Fibroblast of skin of scalp (primary cell): ENCODE measurements at regions not wholly inside any gene's neighbourhood (a gene's known extent, or its start where the extent isn't known, plus 50 kb on each side); places are given as distances from the start of the nearest gene placed in this dataset.
"Not testable (repeated sequence)": the region's sequence is repeated elsewhere in the genome, so short reads cannot be mapped to it uniquely, and the experiment has no call there.

Experiments used
- DNase-seq: peaks from one replicate; pipeline ENCODE4 v3.0.0-alpha.2; 2013

DNA sequence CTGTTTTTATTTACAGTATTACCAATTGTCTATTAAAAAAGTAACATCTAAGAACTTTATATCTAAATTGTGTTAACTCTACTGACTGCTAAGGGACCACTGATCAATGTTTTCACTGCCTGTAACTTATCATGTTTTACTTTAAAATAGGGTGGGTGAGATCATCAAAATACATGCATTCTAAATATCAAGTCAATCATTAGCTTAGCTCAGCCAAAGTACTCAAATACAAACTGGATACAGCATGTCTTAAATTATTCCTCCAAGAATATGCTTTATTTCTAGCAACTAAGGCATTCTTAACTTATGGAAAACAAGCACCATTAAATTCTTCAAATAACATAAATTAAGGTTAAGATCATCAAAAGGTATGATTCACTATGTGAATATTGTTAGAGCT is 638.7 kb upstream of the RGS18 start:
- no peak for DNase-seq

DNA sequence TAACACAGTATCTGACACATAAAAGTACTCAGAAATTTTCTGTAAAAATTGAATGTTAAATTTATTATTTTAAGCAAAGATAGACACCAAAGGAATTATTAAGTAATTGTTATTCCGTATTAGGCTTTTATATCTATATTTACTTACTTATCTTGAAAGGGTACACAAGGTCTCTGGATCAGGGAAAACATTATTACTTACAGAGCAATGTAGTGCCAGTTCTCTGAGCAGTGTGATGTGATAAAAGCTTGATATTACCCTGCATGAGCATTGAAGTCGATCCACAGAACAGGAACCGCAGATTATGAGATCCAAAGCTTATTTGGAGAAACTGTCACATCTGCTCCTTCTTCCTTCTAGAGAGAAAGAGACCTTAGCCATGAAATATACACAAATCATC is 637.9 kb upstream of the RGS18 start:
- DNase-seq, result no peak

DNA sequence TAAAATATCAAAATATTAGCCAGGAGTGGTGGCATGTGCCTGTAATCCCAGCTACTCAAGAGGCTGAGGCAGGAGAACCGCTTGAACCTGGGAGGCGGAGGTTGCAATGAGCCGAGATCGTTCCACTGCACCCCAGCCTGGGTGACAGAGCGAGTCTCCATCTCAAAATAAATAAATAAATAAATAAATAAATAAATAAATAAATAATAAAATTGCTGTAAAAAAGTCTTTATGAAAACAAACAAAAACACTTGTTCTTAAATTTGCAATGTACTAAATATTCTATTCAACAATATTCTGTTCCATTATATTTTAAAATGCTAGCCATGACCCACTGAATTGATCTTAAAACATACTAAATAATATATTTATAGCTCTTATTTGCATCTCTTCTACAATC is 632.3 kb upstream of the RGS18 start:
- DNase-seq, result not testable (repeated sequence)

DNA sequence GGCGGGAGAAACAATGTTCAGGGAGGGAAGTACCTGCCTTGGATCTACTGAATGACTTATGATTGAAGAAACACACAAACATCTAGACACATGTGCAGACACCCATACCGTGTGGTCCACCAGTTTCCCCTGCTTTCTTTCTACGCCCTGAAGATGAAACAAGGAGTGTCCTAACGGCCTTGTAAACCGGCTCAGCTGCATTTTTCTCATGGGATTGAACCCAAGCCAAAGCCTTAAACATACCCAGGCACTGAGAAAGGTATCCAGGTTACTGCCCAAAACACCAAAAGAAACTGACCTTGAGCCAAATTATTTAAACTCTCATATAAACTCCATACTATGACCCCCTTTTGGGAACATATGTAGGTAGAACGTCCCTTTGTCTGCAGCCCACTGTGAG is 630.0 kb upstream of the RGS18 start:
- no peak for DNase-seq

DNA sequence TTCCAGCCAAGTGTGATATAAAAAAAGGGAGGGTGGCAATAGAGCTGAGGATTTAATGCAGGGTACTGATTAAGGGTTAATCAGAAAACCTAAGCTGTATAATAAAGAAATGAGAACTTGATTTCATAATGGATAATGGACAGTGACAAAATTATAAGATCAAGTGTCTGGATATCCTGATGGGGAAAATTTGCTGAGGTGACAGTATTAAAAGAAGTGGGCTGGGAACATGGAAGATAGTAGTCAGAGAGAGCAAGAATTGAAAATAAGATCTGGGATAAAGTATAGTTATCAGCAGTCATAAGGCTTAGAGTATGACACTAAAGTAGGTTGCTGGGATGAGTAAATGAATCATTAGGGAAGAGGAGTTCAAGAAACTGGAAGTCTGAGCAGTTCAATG is 627.3 kb upstream of the RGS18 start:
- no peak for DNase-seq

DNA sequence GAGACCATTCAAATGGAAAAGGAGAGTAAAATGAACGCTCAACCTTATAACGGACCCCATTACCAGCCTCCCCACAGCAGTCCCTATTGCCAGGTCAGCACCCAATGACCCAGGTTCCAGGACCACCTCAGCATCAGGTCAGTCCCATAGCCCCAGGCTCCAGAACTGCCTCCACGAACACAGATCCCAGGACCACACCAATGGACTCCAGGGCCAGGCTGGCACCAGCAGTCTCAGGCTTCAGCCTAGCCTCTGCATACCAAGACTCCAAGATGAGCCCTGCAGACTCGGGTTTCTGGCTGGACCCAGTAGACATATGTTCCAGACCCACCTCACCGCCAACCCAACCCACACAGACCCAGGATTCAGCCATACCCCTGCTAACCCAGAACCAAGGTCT is 625.0 kb upstream of the RGS18 start:
- DNase-seq, result no peak

DNA sequence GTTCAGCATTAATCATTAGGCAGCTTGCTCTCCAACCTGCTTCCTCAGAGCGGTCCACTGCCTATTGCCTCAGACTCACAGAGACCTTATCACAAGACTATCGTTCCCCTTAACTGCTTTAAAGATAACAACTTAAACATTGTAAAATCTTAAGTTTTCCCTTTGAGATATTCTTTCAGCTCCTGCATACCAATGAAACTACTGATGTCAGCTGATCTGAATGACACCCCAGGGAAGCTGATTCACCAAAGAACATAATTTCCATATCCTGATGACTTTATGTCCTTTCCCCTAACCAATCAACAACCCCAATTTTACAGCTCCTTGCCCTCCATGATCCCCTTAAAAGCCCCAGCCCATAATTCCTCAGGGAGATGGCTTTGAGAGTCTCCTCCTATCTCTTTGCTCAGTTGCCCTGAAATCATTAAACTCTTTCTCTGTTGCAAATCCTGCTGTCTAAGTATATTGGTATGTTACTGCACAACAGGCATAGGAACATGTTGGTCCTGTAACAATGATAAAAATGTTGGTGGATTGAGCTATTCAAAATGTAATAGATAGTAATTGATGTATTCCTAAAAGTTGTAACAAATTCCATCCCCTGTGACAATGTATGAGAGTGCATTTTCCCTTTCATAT is 621.4 kb upstream of the RGS18 start:
- DNase-seq, result no peak

DNA sequence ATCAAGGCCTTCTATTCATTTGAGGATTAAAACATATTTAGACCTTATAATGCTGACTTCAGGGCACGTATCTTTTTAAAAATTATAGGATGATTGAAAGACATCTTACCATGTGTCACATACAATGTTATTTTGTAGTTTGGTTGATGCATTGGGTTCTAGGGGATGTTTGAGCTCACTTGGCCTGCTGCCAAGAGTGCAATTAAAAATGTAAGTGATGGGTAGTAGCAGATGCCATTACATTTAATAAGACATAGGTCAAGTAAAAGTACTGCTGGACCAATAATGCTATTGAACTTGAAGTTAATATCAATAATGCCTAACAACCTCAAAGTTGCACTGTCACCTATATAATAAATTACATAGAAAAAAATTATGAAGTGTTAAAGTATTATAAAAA is 616.5 kb upstream of the RGS18 start:
- no peak for DNase-seq

DNA sequence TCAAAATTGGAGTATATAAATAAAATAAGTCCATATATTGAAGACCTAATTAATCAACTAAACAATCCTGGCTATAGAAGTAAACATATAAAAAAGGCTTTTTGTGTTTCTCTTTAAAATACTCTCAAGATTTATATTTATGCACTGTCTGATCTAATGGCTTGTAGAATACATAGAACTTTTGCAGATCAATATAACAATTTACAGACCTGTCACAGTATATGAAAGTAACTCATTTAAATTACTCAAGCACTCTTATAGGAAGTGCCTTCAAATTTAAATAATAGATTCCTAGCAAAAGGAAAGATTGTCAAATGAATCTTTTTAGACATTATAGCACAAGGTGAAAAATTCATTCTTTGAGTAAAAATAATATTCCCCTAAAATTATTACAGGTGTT is 615.8 kb upstream of the RGS18 start:
- no peak for DNase-seq

DNA sequence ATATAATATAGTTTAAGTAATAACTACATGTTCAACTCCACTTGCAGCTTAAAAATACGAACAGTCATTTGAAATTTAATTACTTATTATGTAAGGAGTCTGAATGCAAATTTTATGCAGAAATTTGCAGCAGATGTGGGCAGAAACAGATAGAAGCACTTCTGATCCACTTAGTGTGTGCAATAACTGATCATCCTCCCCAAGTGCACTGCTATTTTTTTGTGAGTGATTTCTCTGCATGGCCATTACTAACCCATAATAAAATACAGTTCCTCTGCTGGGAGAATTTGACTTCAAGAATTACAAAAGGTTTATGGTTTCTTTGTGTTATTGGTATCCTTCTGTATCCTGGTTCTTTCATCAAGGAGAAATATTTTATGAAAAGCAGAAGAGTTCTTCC is 611.5 kb upstream of the RGS18 start:
- DNase-seq, result no peak

DNA sequence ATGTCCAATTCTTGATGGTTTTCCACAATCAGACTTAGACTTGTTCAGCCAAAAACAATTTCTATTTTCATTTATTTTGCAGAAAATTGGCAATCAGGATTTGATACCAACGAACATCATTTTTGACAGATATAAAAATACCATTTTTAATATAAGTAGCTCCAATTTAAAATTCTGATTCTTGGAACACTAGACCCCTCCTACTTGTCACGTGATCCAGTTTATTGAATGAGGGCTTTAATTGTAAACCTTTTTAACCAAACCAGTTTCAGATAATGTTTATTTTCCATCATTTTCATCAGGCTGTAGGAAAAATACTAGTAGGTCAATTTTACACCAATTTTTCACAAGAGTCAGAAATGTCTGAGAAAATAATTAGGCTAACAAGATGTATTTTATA is 607.2 kb upstream of the RGS18 start:
- DNase-seq, result no peak

DNA sequence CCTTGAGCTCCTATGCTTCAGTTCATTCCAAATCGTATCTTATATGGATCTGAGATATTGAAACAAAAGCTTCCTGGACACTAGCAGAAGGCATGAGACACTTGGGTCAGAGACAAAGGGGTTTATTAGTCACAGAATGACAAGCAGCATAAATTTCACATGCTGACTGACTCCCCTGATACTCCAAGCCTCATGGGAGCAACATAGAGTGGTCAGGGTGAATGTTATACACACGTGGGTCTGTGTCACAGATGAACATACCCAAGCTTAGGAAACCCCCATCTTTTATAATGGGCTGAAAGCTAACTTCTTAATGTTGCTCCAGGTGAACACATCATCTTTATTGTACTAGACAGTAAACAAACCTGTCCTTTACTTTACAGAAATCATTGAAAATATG is 599.9 kb upstream of the RGS18 start:
- no peak for DNase-seq

DNA sequence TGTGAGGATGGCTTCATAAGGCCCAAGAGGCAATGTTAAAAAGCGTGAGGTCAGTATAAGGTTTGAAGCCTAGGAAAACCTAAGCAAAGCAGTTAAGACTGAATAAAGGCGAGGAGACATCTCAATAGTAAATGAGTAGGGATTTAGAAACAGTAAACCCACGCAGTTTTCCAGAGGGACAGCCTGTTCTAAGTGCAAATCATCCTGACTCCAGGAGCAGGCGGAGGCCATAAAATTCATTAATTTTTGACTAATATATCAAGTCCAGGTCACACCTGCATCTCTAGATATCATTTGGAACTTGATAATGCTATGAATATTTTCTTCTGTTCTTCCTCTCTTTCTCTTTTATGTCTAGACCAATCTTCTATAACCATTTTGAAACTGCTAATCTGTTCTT is 597.0 kb upstream of the RGS18 start:
- no peak for DNase-seq

DNA sequence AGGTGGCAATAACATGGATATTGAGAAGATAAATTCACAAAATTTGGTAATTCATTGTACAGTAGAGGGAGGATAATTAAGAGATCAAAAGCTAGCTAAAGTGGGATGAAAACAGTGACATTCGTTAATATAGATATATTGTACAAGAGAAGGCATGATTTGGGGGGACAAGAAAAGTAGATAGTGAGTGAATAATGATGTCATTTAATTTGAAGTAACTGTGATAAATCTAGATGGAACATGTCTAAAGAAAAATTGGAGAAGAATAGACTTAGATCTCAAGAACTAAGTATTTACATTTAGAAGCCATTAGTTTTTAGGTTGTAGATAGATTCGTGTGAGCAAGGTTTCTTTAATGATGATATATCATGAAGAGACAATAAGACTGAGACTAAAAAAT is 594.0 kb upstream of the RGS18 start:
- no peak for DNase-seq

DNA sequence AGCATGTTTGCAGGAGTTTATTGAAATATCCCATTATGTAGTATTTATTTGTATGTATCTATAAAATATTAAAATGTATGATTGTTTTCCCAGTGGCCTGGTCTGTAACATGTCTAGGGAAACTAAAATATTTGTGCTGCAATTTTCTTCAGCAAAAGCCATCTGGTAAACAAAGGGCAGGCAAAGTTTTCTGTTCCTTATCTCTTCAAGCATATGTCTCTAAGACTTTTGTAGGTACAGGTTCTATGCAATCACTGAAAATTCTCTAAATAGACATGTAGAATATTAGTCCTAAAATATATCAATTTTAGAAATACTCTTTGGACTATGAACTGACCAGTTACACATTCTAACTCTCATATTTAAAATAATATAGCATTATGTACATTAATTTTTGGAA is 585.8 kb upstream of the RGS18 start:
- DNase-seq, result no peak

DNA sequence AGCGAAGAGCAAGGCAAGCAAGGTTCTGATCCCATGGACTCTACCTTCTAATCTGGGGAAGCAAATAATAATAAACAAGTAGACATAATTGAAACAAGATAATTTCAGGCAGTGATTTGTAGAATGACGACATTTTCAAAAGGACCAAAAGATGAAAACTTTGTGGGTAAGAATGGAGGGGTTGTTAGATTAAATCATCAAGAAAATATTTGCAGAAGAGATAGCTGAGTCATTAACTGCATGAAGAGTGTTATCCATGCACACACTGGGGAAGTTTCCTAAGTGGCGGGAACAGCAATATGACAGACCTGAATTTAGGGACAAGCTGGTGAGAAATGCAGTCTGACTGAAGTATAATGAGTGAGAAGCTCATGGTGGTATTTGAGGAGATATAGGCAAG is 583.1 kb upstream of the RGS18 start:
- peak; percentile 49 for DNase-seq

DNA sequence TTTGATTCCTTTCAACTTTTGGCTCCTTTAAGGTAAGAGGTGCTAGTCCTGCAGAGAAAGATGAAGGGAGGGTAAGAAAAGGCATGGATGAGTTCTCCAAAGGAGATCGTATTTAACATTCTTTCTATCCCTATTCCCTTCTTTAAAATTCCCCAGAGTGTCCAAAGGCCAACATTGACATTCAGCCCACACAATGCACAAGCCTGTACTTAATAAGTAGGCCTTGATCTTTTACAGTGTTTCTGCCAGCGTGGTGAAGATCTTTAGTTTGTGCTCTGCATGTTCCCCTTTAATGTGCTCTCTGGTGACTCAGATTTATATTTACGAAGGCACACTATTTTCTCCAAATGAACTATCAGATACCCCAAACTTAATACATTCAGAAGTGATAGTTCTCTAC is 582.5 kb upstream of the RGS18 start:
- peak; percentile 2 for DNase-seq

DNA sequence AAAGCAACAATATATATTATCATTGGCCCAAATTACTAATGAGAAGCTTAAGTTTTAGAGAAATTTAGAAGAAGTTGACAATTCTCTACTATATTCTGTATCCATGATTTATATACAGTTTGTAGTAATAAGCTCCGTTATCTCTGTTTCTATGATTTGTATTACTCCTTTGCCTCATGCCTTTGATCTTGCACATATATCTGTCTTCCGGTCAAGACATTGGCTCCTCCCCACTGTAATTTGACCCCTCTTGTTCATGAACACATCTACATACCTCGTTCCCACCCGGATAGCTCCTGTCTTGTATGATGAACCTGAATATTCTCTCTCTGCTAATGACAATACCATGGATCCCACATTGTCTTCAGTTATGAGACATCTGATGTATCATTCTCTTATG is 581.0 kb upstream of the RGS18 start:
- DNase-seq, result no peak

DNA sequence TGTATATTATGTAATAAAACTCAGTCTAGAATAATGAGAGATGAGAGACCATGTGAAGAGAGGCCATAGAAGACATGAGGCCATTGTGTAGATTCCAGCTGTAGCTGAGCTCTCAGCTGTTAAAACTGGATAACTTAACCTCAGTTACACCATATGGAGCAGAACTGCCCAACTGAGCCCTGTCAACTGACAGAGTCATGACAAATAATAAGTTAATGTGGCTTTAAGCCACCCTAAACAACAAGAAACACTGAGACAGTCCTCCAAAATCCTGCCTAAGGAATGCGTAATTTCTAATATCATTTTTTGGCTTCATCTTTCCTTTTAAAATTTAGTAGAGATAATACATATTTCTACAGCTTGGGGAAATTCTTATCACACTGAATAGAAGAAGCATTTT is 580.0 kb upstream of the RGS18 start:
- DNase-seq, result no peak

DNA sequence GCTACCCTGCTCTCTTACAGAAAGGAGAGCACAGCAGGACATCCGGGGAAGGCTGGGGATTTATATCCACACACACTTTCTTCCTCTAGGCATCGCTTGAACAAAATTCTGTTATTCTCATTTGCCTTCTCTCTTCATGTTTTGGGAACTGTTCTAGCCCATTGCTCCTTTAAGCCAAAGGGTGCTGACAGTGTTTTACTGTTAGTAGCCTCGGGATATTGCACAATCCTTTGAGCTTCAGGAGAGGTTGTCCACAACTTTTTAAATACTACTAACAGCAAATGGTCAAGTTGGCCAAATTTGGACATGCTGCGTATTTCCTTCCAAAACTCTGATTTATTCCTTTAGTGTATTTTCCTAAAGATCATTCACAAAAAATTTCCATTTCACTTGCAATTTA is 579.2 kb upstream of the RGS18 start:
- DNase-seq, result no peak

DNA sequence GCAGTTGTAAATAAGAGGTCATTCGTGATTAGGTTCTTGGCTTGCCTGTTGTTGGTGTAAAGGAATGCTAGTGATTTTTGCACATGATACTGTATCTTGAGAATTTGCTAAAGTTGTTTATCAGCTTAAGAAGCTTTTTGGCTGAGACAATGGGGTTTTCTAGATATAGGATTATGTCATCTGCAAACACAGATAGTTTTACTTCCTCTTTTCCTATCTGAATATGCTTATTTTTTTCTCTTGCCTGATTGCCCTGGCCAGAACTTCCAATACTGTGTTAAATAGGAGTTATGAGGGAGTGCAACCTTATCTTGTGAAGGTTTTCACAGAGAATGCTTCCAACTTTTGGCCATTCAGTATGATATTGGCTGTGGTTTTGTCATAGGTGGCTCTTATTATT is 576.1 kb upstream of the RGS18 start:
- DNase-seq, result no peak

DNA sequence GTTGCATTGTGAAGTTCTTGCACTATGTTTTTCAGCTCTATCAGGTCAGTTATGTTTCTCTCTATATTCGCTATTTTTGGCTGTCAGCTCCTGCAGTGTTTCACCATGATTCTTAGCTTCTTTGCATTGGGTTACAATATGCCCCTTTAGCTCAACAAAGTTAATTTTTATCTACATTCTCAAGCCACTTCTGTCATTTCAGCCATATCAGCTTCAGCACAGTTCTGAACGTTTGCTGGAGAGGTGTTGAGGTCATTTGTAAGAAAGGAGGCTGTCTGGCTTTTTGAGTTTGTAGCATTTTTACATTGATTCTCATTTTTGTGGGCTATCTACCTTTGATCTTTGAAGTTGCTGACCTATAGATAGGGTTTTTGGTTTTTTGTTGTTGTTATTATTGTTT is 573.2 kb upstream of the RGS18 start:
- no peak for DNase-seq

DNA sequence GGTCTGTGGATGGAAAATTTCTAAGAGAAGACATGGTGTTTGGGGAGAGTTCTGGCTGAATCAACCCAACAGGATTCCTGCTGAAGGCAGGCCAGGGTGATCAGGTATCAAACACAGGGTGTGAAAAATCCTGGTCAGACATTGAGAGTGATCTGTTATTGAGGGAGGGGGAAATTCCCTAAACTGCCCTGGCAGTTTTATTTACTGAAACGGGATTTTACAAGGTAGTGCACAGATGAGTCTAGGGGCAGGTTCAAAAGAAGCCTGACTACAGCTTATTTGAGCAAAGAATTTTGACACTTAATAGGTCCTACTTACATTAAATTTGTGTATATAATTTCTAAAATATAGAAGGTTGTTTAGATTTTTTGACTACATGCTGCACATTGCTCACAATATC is 569.4 kb upstream of the RGS18 start:
- DNase-seq, result no peak

DNA sequence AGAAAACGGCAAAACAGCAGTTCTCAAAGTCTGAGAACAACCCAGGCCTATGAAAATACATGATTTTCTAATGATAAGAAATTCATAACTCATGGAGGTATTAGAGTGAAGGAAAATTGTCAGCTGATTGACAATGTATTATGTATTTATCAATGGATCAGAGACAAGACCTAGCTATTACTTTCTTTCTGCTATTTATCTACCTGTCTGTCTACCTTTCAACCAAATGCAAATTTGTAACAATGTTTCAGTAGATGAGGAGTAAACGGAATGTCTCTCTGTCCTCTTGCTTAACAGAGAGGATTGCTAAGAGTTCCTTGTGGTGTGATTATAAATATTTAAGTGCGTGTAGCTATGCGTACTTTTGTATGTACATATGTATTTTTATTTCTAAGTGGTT is 568.7 kb upstream of the RGS18 start:
- DNase-seq, result no peak

DNA sequence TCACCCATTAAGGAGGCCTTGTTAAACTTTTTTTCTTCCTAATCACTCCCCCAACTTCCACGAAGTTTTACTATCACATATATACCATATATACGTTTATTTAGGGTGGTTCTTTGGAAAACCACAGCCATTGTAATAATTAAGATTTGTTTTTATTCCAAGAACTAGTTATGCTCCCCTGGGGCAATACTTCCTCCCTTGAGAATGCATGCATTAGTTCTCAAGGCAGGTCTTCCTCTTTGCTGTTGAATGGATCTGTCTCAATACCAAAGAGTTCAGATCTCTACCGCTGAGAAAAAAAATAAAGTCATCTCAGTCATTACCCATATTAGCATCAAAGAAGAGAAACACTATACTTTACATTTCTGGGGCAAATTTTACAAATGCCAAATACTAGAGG is 567.7 kb upstream of the RGS18 start:
- DNase-seq, result no peak

DNA sequence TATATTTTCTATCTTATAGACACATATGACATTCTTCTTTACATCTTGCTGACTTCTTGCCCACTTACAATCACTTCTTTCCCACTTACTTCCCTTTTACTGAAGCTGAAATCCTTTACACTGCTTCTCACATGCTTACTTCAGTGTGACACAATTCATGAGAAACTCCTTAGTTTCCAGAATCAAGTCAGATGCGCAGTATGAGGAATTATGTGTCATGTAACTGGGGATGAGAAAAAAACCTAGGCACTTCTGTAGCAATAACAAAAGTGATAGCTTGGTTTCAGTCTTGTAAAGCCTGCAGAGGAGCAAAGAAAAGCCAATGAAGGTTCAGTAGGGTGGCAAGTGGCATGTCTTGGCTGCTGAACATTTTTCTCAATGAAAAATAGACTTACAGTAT is 566.2 kb upstream of the RGS18 start:
- no peak for DNase-seq
